ENCODE measurements at regions not wholly inside any gene's neighbourhood (a gene's known extent, or its start where the extent isn't known, plus 50 kb on each side); places are given as distances from the start of the nearest gene placed in this dataset.

- TF ChIP-seq POLR2A (IDR thresholded peaks at IDR 0.05) (no peak), CTCF (IDR thresholded peaks at IDR 0.05) (no peak)
Measured at GRCh38 chr15:69616558-69616957, 163.9 kb downstream of the RPLP1 start.
